GM12878 (cell line): ENCODE measurements at regions not wholly inside any gene's neighbourhood (a gene's known extent, or its start where the extent isn't known, plus 50 kb on each side); places are given as distances from the start of the nearest gene placed in this dataset.

Experiments used
- ATAC-seq: fragments of 200-7000 bp; cut with Tn5 transposase; 3 replicates; pipeline ENCODE4 v1.9.1; 2020; ENCODE audit warnings: mild to moderate bottlenecking, moderate library complexity
- BruUV-seq: library from RNA; stranded (reverse); fragments of 400-500 nt; replicated peaks from 2 replicates; lab custom pipeline; 2021; lab: Mats Ljungman, UMichigan
- CTCF ChIA-PET: fragments of 300-600 bp; sonication (Branson Sonifier 250); formaldehyde crosslinking; extraction: SDS; loops from one replicate; lab custom pipeline; 2021; ENCODE audit warnings: inconsistent platforms; lab: Yijun Ruan, JAX
- POLR2A ChIA-PET: fragments of 350-600 bp; formaldehyde crosslinking; extraction: SDS; loops from one replicate; lab custom pipeline; 2021; ENCODE audit warnings: inconsistent platforms; lab: Charles Lee
- RAD21 ChIA-PET: fragments of 300-600 bp; sonication (Branson Sonifier 250); formaldehyde crosslinking; loops from one replicate; lab custom pipeline; 2023; ENCODE audit warnings: antibody characterized with exemption; ENCODE audit not compliant: unreplicated experiment; lab: Charles Lee
- SMC1A ChIA-PET: fragments of 300-600 bp; sonication (Branson Sonifier 250); formaldehyde crosslinking; loops from one replicate; lab custom pipeline; 2023; ENCODE audit not compliant: unreplicated experiment, uncharacterized antibody; lab: Charles Lee
- DNase-seq: peaks from one replicate; pipeline ENCODE4 v3.0.0-alpha.2; 2011; ENCODE audit warnings: low read depth, low spot score
- FAIRE-seq: peaks from 3 replicates; lab custom pipeline; 2011; peaks lifted over from hg19 to GRCh38; lab: Jason Lieb, UNC
- H2AFZ ChIP-seq: 2 replicates; pipeline ENCODE4 v1.6.0; 2011; ENCODE audit warnings: low read depth, low read length, control low read depth; ENCODE audit not compliant: control insufficient read depth
- H3K27ac ChIP-seq: 2 replicates; pipeline ENCODE4 v1.5.1; 2011; ENCODE audit warnings: control low read depth; ENCODE audit not compliant: control insufficient read depth, insufficient read depth
- H3K27me3 ChIP-seq, 2 experiments: replicated peaks in 1 of 2; 2 replicates each; pipeline versions ENCODE4 v1.6.0 to v1.6.1; 2011; ENCODE audit warnings: low read length in 1 of 2; ENCODE audit not compliant: control insufficient read depth in 2 of 2, insufficient read depth in 2 of 2
- H3K36me3 ChIP-seq, 2 experiments: 2 replicates each; pipeline ENCODE4 v1.5.1; 2011; ENCODE audit warnings: low read length in 1 of 2; ENCODE audit not compliant: control insufficient read depth in 2 of 2, insufficient read depth in 2 of 2
- H3K4me1 ChIP-seq: 2 replicates; pipeline ENCODE4 v1.6.1; 2011; ENCODE audit warnings: mild to moderate bottlenecking, low read length, moderate library complexity, mixed read lengths; ENCODE audit not compliant: control insufficient read depth, insufficient read depth
- H3K4me2 ChIP-seq: 2 replicates; pipeline ENCODE4 v1.6.0; 2011; ENCODE audit warnings: control low read depth; ENCODE audit not compliant: control insufficient read depth, insufficient read depth
- H3K4me3 ChIP-seq: fragments of 200-600 bp; sonication (generic); 2 replicates; pipeline ENCODE4 v1.5.1; 2016
- H3K79me2 ChIP-seq: 2 replicates; pipeline ENCODE4 v1.6.0; 2011; ENCODE audit warnings: low read length; ENCODE audit not compliant: control insufficient read depth, insufficient read depth
- H3K9ac ChIP-seq: 2 replicates; pipeline ENCODE4 v1.8.0; 2011; ENCODE audit warnings: low read length, control low read depth, mixed read lengths; ENCODE audit not compliant: control insufficient read depth, insufficient read depth
- H3K9me3 ChIP-seq: replicated peaks from 3 replicates; pipeline ENCODE4 v1.5.1; 2011; ENCODE audit warnings: mild to moderate bottlenecking, low read length; ENCODE audit not compliant: control insufficient read depth, insufficient read depth
- H4K20me1 ChIP-seq: 2 replicates; pipeline ENCODE4 v1.6.0; 2011; ENCODE audit not compliant: control insufficient read depth, insufficient read depth
- BHLHE40 ChIP-seq, 2 experiments: fragments of 450-650 bp in 1 of 2; IDR thresholded peaks; 2 replicates each; pipeline ENCODE4 v1.6.1; 2011 to 2017; ENCODE audit warnings: low read depth in 2 of 2, borderline replicate concordance in 1 of 2, improper control_type of control experiment in 1 of 2, low read length in 1 of 2, mild to moderate bottlenecking in 1 of 2
- BRCA1 ChIP-seq: IDR thresholded peaks from 2 replicates; pipeline ENCODE4 v1.6.1; 2011; ENCODE audit warnings: low read depth, low read length, improper control_type of control experiment
- EED ChIP-seq: sonication (generic); IDR thresholded peaks from 2 replicates; pipeline ENCODE4 v1.6.1; 2016; ENCODE audit warnings: antibody characterized with exemption, low read depth
- FOXK2 ChIP-seq: fragments of 450-650 bp; IDR thresholded peaks from 2 replicates; pipeline ENCODE4 v1.6.1; 2017; ENCODE audit warnings: mild to moderate bottlenecking, moderate library complexity
- IRF4 ChIP-seq: IDR thresholded peaks from 2 replicates; pipeline ENCODE4 v1.6.1; 2011; ENCODE audit warnings: low read depth, low read length
- MYC ChIP-seq: IDR thresholded peaks from 2 replicates; pipeline ENCODE4 v1.6.1; 2011; ENCODE audit warnings: mild to moderate bottlenecking, low read length, moderate library complexity, inconsistent platforms; ENCODE audit not compliant: insufficient read depth, insufficient replicate concordance, insufficient read length, severe bottlenecking
- NFYB ChIP-seq: IDR thresholded peaks from 2 replicates; pipeline ENCODE4 v1.6.1; 2011; ENCODE audit warnings: low read depth, mild to moderate bottlenecking, low read length, improper control_type of control experiment, moderate library complexity; ENCODE audit not compliant: insufficient read depth
- PAX5 ChIP-seq: IDR thresholded peaks from 2 replicates; pipeline ENCODE4 v1.6.1; 2011; ENCODE audit warnings: low read depth, low read length, borderline replicate concordance
- POLR2AphosphoS2 ChIP-seq: IDR thresholded peaks from 2 replicates; pipeline ENCODE4 v1.6.1; 2011; ENCODE audit warnings: low read depth, mild to moderate bottlenecking, low read length, improper control_type of control experiment, moderate library complexity
- RB1 ChIP-seq: fragments of 450-650 bp; formaldehyde crosslinking; IDR thresholded peaks from 2 replicates; pipeline ENCODE4 v1.6.1; 2017; ENCODE audit warnings: mild to moderate bottlenecking, borderline replicate concordance
- RCOR1 ChIP-seq: conservative IDR thresholded peaks from 2 replicates; pipeline ENCODE4 v1.6.1; 2012; ENCODE audit warnings: low read depth, low read length, improper control_type of control experiment
- SKIL ChIP-seq: fragments of 450-650 bp; IDR thresholded peaks from 2 replicates; pipeline ENCODE4 v1.6.1; 2017; ENCODE audit warnings: mild to moderate bottlenecking, low read depth, inconsistent platforms; ENCODE audit not compliant: poor library complexity, severe bottlenecking
- SMARCA5 ChIP-seq: fragments of 450-650 bp; IDR thresholded peaks from 2 replicates; pipeline ENCODE4 v1.6.1; 2017; ENCODE audit warnings: mild to moderate bottlenecking
- ZBTB4 ChIP-seq: fragments of 450-650 bp; formaldehyde crosslinking; IDR thresholded peaks from 2 replicates; pipeline ENCODE4 v1.4.0; 2022; ENCODE audit warnings: mild to moderate bottlenecking, moderate library complexity
- ZNF622 ChIP-seq: fragments of 450-650 bp; IDR thresholded peaks from 2 replicates; pipeline ENCODE4 v1.6.1; 2017; ENCODE audit warnings: mild to moderate bottlenecking, inconsistent platforms
- WGBS: methylation state at CpG from one replicate; pipeline ENCODE4 v1.1.6; 2016; ENCODE audit warnings: low lambda C conversion rate; ENCODE audit not compliant: insufficient replicate concordance, insufficient coverage; ENCODE audit errors: missing lambda C conversion rate; 5-methylcytosine and 5-hydroxymethylcytosine counted together
- in situ Hi-C: fragments of 300-500 bp; cut with MboI; formaldehyde crosslinking; loops from 9 replicates; pipeline ENCODE4 v1.14.3; 2018; ENCODE audit warnings: mixed read lengths
- intact Hi-C: fragments of 100-400 bp; cut with micrococcal nuclease; formaldehyde crosslinking; loops from one replicate; pipeline ENCODE4 v1.14.2; 2022; ENCODE audit not compliant: unreplicated experiment
- TF ChIP-seq, protein P1 (sequence below): IDR thresholded peaks from 2 replicates; pipeline ENCODE4 v1.6.1; 2011; ENCODE audit warnings: low read depth, low read length, improper control_type of control experiment, borderline replicate concordance

GRCh38 chr10:123518765-123519164 is 147.4 kb upstream of the GPR26 start:
- no peak for FAIRE-seq
- no TSS peak for BruUV-seq
- intact Hi-C loops = no loop called here
- ChIA-PET CTCF (no interaction called here), RAD21 (no interaction called here), POLR2A (no interaction called here), SMC1A (interaction anchor here (1.0 kb wide), 1 partner anchor 13 kb away, joined by 3 read pairs; no protein-coding TSS in a partner anchor)
- Histone ChIP-seq H3K27me3 (no peaks in the 10 kb centered on the region), H4K20me1 (no peaks in the 10 kb centered on the region), H3K27ac (no peak overlapping the region), H3K9me3 (no peaks in the 10 kb centered on the region), H3K36me3 (no peaks in the 10 kb centered on the region), H3K79me2 (no peaks in the 10 kb centered on the region), H3K4me2 (no peak overlapping the region), H3K9ac (no peak overlapping the region), H3K4me1 (peaks cover 9% of the 10 kb centered on the region), H3K4me3 (no peak overlapping the region), H2AFZ (no peak overlapping the region)
- in situ Hi-C loops = no loop called here
- no peak for TF ChIP-seq ZNF622
- no peak for TF ChIP-seq MYC
- no peak for TF ChIP-seq FOXK2
- TF ChIP-seq PAX5 = no peak
- no peak for TF ChIP-seq ZBTB4 (CRISPR knock-in tag)
- TF ChIP-seq BHLHE40 (IDR thresholded peaks at IDR 0.05; ENCODE audit: borderline replicate concordance in 1 of 2, low read depth in 2 of 2, low read length in 1 of 2) = no peak
- no peak for TF ChIP-seq SKIL
- TF ChIP-seq BRCA1 = no peak
- TF ChIP-seq POLR2AphosphoS2 = no peak
- no peak for TF ChIP-seq NFYB
- TF ChIP-seq, protein P1, sequence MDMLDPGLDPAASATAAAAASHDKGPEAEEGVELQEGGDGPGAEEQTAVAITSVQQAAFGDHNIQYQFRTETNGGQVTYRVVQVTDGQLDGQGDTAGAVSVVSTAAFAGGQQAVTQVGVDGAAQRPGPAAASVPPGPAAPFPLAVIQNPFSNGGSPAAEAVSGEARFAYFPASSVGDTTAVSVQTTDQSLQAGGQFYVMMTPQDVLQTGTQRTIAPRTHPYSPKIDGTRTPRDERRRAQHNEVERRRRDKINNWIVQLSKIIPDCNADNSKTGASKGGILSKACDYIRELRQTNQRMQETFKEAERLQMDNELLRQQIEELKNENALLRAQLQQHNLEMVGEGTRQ = no peak
- no peak for TF ChIP-seq RB1
- TF ChIP-seq RCOR1 = no peak
- TF ChIP-seq EED = no peak
- no peak for TF ChIP-seq IRF4
- no peak for TF ChIP-seq SMARCA5
- WGBS = 53% methylated on average over 1 of the region's 1 CpG
- no peak for ATAC-seq
- DNase-seq = no peak
